Neural cell (in vitro differentiated cells): ENCODE measurements at regions not wholly inside any gene's neighbourhood (a gene's known extent, or its start where the extent isn't known, plus 50 kb on each side); places are given as distances from the start of the nearest gene placed in this dataset.
"Not testable (repeated sequence)": the region's sequence is repeated elsewhere in the genome, so short reads cannot be mapped to it uniquely, and the experiment has no call there.

Experiments used
- H2AFZ ChIP-seq: fragments of 200-600, 300-800 bp; sonication (generic), shearing (Covaris generic); 2 replicates; pipeline ENCODE4 v1.6.0; 2014; ENCODE audit warnings: low read depth, mild to moderate bottlenecking, antibody characterized with exemption, low read length, moderate library complexity
- H3F3A ChIP-seq: fragments of 200-600 bp; shearing (Covaris generic); 2 replicates; pipeline ENCODE4 v1.6.1; 2016; ENCODE audit warnings: mild to moderate bottlenecking, moderate library complexity, mixed read lengths, antibody characterized with exemption, low read length; ENCODE audit not compliant: insufficient read depth, poor library complexity, severe bottlenecking
- H3K27ac ChIP-seq: fragments of 200-600, 300-800 bp; sonication (generic), shearing (Covaris generic); 2 replicates; pipeline ENCODE4 v1.5.1; 2014; ENCODE audit warnings: mild to moderate bottlenecking, low read length, moderate library complexity
- H3K27me3 ChIP-seq: fragments of 300-800, 200-600 bp; sonication (generic), shearing (Covaris generic); 2 replicates; pipeline ENCODE4 v1.6.0; 2014; ENCODE audit warnings: mild to moderate bottlenecking, low read depth, low read length, moderate library complexity; ENCODE audit not compliant: insufficient read depth
- H3K36me3 ChIP-seq: fragments of 300-800, 200-600 bp; sonication (generic), shearing (Covaris generic); 2 replicates; pipeline ENCODE4 v1.5.1; 2014; ENCODE audit warnings: mild to moderate bottlenecking, antibody characterized with exemption, low read length, moderate library complexity; ENCODE audit not compliant: insufficient read depth
- H3K4me2 ChIP-seq: fragments of 300-800, 200-600 bp; sonication (generic), shearing (Covaris generic); 2 replicates; pipeline ENCODE4 v1.6.0; 2014; ENCODE audit warnings: mild to moderate bottlenecking, low read length
- H3K4me3 ChIP-seq: fragments of 300-800, 200-600 bp; sonication (generic), shearing (Covaris generic); 2 replicates; pipeline ENCODE4 v1.5.1; 2014; ENCODE audit warnings: mild to moderate bottlenecking, low read length, moderate library complexity
- H3K79me2 ChIP-seq: fragments of 200-600 bp; shearing (Covaris generic); replicated peaks from 2 replicates; pipeline ENCODE4 v1.6.0; 2014; ENCODE audit warnings: mild to moderate bottlenecking, low read length, moderate library complexity; ENCODE audit not compliant: insufficient read depth
- H3K9ac ChIP-seq: fragments of 300-800, 200-600 bp; sonication (generic), shearing (Covaris generic); 2 replicates; pipeline ENCODE4 v1.6.1; 2016; ENCODE audit warnings: mild to moderate bottlenecking, low read length, mixed read lengths
- H3K9me2 ChIP-seq: fragments of 200-600 bp; shearing (Covaris generic); 2 replicates; pipeline ENCODE4 v1.6.1; 2016; ENCODE audit warnings: mild to moderate bottlenecking, low read length, mixed read lengths; ENCODE audit not compliant: insufficient read depth
- H3K9me3 ChIP-seq: fragments of 200-600, 300-800 bp; sonication (generic), shearing (Covaris generic); 2 replicates; pipeline ENCODE4 v1.6.1; 2016; ENCODE audit warnings: mild to moderate bottlenecking, mixed run types, low read length, moderate library complexity, mixed read lengths
- H4K20me1 ChIP-seq: fragments of 200-600 bp; shearing (Covaris generic); 2 replicates; pipeline ENCODE4 v1.6.1; 2016; ENCODE audit warnings: mild to moderate bottlenecking, mixed run types; ENCODE audit not compliant: insufficient read depth
- EP300 ChIP-seq: fragments of 450-650 bp; conservative IDR thresholded peaks from 2 replicates; pipeline ENCODE4 v1.6.1; 2014; ENCODE audit warnings: antibody characterized with exemption, mild to moderate bottlenecking, moderate library complexity; ENCODE audit not compliant: poor library complexity, severe bottlenecking
- EZH2 ChIP-seq: fragments of 200-600, 300-800 bp; shearing (Covaris generic), sonication (generic); IDR thresholded peaks from 2 replicates; pipeline ENCODE4 v1.6.1; 2014; ENCODE audit warnings: antibody characterized with exemption, low read length, borderline replicate concordance, mild to moderate bottlenecking; ENCODE audit not compliant: insufficient read depth, poor library complexity, severe bottlenecking
- POLR2AphosphoS5 ChIP-seq: IDR thresholded peaks from 2 replicates; pipeline ENCODE4 v1.6.1; 2012
- RAD21 ChIP-seq: fragments of 450-650 bp; conservative IDR thresholded peaks from 2 replicates; pipeline ENCODE4 v1.6.1; 2014; ENCODE audit warnings: antibody characterized with exemption, mild to moderate bottlenecking, moderate library complexity
- REST ChIP-seq: IDR thresholded peaks from 2 replicates; pipeline ENCODE4 v1.6.1; 2012; ENCODE audit warnings: borderline replicate concordance
- SMC3 ChIP-seq: fragments of 450-650 bp; conservative IDR thresholded peaks from 2 replicates; pipeline ENCODE4 v1.6.1; 2014; ENCODE audit warnings: antibody characterized with exemption, mild to moderate bottlenecking, moderate library complexity; ENCODE audit not compliant: poor library complexity
- TAF1 ChIP-seq: IDR thresholded peaks from 2 replicates; pipeline ENCODE4 v1.6.1; 2012; ENCODE audit warnings: low read depth

DNA sequence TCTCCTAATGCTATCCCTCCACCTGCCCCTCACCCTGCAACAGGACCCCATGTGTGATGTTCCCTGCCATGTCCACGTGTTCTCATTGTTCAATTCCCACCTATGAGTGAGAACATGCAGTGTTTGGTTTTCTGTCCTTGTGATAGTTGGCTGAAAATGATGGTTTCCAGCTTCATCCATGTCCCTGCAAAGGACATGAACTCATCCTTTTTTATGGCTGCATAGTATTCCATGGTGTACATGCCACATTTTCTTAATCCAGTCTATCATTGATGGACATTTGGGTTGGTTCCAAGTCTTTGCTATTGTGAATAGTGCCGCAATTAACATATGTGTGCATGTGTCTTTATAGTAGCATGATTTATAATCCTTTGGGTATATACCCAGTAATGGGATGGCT, 62.3 kb upstream of the EDEM3 start:
- not testable (repeated sequence) for H3K27ac ChIP-seq, H4K20me1 ChIP-seq, H3F3A ChIP-seq, H3K4me2 ChIP-seq, H3K27me3 ChIP-seq, H3K9ac ChIP-seq, H3K4me3 ChIP-seq, H3K79me2 ChIP-seq, H2AFZ ChIP-seq, H3K9me3 ChIP-seq, H3K9me2 ChIP-seq, H3K36me3 ChIP-seq

DNA sequence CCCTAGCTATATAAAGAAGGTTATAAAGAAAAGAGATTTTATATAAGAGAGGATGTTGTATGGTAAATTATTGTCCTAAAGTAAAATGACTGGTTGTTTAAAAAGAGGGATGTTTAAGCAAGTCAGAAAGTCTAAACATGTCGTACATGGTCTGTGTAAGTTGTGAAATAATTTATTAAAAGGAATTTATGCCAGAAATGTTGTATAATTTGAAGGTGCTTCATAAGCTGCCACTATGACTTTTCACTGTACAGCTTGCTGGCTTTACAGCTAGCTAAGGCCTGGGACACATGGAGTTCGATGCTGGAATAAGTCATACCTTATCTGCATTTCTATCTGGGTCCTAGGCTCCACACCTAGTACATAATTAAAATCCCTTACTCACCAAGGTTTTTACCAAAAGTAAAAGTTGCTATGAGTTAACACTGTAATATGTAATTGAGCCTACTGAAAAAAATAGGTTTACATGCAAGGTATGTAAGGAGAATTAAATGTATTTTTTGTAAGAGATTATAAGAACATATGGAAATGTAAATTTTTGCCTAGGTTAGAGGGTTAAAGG, 59.0 kb upstream of the EDEM3 start:
- TF ChIP-seq POLR2AphosphoS5 (no peak), TAF1 (no peak), REST (no peak), RAD21 (no peak), SMC3 (no peak), EZH2 (no peak)
- no peaks in the 10 kb centered on the region for H3K79me2 ChIP-seq

GRCh38 chr1:184811439-184812111, 56.9 kb upstream of the EDEM3 start:
- no peaks in the 10 kb centered on the region for H3K9me2 ChIP-seq
- H4K20me1 ChIP-seq, result no peaks in the 10 kb centered on the region
- no peak overlapping the region for H3K4me2 ChIP-seq
- TF ChIP-seq EZH2 (no peak), EP300 (no peak), SMC3 (no peak), RAD21 (no peak)
- no peak overlapping the region for H3K4me3 ChIP-seq
- H3K27me3 ChIP-seq, result no peaks in the 10 kb centered on the region
- H3K79me2 ChIP-seq, result no peaks in the 10 kb centered on the region
- H3K9ac ChIP-seq, result no peak overlapping the region
- no peaks in the 10 kb centered on the region for H3K9me3 ChIP-seq
- H3K36me3 ChIP-seq, result no peaks in the 10 kb centered on the region
- H3K27ac ChIP-seq, result no peak overlapping the region
- no peak overlapping the region for H2AFZ ChIP-seq
- no peaks in the 10 kb centered on the region for H3F3A ChIP-seq

More for the DNA sequence above, 59.0 kb upstream of the EDEM3 start:
- Histone ChIP-seq H2AFZ (no peak overlapping the region), H4K20me1 (no peaks in the 10 kb centered on the region), H3K4me2 (no peak overlapping the region), H3F3A (no peaks in the 10 kb centered on the region), H3K9me2 (no peaks in the 10 kb centered on the region), H3K27me3 (no peaks in the 10 kb centered on the region), H3K36me3 (no peaks in the 10 kb centered on the region), H3K9me3 (no peaks in the 10 kb centered on the region), H3K27ac (no peak overlapping the region), H3K4me3 (no peak overlapping the region), H3K9ac (no peak overlapping the region)
